GM18507 (cell line): ENCODE measurements at regions not wholly inside any gene's neighbourhood (a gene's known extent, or its start where the extent isn't known, plus 50 kb on each side); places are given as distances from the start of the nearest gene placed in this dataset.

Experiments used
- DNase-seq: peaks from one replicate; pipeline ENCODE4 v3.0.0; 2011; ENCODE audit warnings: low read depth; ENCODE audit not compliant: insufficient read length; ENCODE audit errors: extremely low spot score
- FAIRE-seq: peaks from 2 replicates; lab custom pipeline; 2011; peaks lifted over from hg19 to GRCh38; lab: Jason Lieb, UNC

DNA sequence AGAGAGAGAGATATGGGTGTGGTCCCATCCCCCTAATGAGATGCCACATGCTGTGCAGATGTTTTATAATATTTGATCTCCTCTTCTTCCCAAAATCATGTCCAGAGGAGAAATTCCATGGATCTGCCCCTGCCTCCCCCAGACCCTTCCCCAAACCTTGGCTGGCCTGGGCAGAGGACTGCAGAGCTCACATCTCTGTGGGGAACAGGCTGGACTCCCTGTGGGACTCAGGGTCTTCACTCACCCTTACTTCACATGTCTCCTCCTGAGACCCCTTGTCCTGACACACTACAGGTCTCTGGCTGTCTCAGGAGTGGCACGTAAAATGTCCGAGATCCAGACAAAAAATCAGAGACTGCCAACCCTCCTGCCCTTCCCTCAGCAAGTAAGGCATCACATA is 76.0 kb upstream of the CAPRIN2 start:
- FAIRE-seq: no peak
- DNase-seq: no peak

DNA sequence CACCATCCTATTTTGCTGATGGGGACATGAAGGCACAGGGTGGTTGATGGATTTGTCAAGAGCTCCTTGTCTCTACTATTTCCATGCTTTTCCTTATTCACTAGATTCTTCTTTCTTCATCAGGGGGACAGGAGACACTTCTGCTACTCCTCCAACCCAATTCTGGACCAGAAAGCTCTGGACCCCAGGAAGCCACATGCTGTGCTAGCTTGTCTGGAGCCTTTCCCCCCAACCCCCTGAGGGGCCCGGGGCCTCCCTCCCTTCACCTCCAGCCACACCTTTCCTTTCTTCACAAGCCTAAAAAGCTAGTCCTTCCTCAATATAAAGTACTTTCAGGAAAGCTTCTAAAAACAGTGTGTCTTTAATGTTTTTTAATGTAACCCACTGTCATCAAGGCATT is 75.1 kb upstream of the CAPRIN2 start:
- FAIRE-seq (no peak), DNase-seq (no peak)

DNA sequence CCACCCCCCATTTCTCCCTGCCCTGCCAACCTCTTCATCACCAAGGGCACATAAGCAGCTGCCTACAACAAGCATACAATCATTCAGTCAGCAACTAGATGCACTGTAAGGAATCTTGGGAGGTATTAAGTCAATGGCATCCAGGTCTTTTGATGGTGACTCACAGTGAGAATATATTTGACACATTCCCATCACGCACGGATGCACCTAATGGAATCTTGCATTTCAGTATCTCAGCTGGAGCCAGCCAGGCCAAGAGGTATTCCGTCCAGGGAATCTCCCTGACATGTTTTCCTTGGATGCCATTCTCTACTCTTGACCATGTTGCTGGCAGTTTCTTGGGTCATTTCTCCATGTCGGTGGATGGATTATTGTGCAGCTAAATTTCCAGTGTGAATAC is 73.9 kb upstream of the CAPRIN2 start:
- no peak for DNase-seq
- FAIRE-seq: no peak

DNA sequence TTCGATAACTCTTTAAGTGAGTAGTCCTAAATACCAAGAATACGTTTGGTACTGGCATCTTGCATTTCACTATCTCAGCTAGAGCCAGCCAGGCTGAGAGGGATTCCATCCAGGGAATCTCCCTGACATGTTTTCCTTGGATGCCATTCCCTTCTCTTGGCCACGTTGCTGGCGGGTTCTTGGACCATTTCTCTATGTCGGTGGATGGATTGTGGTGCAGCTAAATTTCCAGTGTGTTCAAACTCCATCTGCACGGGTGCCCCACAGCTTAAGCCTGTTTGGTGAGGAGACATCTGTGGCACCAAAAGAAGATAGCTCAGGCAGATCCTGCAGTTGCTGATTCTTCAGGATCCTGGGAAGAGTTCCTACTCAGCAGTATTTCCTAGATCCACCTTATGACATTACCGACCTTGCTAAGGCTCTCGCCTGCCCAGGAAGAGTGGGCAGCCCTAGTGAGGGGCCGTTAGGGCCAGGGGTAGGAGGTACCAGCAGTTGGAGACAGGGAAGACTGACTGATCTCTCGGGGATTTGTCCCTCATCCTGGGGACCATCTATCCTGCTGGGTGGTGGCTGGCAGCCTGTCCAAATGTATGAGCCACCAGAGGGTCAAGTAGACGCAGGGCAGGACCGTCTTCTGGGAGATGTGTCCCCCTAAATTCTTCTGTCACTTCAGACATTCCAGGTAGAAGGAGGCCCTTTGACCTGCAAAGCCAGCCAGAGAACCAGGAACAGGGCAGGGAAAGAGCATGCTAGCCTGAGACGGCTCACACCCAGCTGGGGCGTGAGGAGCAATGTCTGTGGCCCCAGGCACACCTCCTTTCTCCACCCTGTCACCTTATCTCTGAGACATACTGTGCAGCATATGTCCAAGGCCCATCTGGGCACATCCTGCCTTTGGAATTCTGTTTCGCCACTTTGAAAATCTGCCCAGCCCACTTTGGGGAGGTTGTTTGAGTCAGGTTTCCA is 72.6 kb upstream of the CAPRIN2 start:
- no peak for DNase-seq
- FAIRE-seq: no peak

DNA sequence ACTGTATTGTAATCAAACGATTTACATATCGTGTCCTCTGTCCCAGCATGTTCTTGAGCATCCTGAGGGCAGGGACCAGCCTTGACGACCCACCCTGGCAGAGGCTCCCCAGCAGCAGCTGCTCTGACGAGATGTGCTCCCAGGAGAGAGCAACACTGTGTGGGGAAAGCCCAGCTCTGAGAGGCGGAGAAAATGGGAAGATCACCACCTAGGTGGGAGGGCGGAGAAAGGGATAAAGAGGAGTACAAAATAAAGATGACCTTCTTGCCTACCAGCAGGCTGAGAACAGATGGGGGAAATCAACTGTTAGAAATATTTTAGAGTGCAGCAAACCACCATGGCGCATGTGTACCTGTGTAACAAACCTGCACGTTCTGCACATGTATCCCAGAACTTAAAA is 71.5 kb upstream of the CAPRIN2 start:
- DNase-seq (no peak), FAIRE-seq (no peak)

DNA sequence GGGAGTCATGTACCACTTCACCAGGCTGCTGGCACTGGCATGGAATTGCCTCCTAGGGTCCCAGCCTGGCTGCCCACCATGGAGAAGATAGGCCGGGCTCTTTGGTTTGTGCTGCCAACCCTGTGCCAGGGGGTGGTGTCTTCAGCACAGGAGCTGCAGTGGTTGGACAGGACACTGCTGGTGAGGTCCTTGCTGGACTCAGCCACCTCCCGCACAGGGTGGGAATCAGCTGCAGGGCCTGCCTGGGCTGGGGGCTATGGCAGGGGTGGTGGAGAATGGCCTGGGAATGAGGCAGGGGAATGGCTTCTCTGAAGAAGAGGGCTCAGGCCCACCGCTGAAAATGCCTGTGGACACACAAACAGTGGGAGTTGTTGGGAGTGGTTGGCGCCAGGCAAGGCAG is 70.6 kb upstream of the CAPRIN2 start:
- DNase-seq (no peak), FAIRE-seq (no peak)

DNA sequence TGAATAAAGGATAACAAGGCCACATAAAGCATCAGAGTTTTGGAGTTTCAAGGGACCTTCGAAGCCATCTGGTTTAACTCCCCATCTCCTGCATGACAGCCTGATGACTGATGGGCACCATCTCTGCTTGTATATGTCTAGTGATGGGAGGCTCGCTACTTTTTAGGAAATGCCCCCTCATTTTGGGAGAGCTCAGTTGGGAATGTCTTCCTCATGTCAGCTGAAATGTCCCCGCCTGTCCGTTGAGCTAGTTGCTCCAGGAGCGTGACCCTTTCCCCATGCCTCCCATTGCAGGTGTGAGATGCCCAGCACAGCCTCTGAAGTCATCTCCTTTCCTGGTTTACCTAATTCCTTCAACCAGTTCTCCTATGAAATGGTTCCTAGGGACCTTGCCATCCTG is 69.6 kb upstream of the CAPRIN2 start:
- DNase-seq (no peak), FAIRE-seq (no peak)

DNA sequence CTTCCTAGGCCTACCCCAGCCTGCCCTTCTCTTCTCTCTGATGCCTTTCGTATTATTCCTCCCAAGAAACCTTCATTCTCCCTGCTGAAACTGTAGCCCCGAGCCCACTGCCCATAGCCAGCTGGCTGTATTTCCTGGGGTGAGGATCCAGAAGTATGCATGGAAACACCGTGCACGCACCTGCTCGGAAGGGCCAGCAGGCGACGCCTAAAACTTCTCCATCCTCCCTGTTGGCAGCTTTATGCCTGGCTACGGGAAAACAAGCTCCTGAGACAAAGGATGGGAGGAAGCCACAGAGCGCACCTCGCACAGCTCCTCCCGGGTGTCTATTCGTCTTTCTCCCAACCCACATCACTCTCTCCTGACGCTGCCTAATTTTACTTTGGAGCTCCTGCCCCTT is 69.0 kb upstream of the CAPRIN2 start:
- DNase-seq (no peak), FAIRE-seq (no peak)

DNA sequence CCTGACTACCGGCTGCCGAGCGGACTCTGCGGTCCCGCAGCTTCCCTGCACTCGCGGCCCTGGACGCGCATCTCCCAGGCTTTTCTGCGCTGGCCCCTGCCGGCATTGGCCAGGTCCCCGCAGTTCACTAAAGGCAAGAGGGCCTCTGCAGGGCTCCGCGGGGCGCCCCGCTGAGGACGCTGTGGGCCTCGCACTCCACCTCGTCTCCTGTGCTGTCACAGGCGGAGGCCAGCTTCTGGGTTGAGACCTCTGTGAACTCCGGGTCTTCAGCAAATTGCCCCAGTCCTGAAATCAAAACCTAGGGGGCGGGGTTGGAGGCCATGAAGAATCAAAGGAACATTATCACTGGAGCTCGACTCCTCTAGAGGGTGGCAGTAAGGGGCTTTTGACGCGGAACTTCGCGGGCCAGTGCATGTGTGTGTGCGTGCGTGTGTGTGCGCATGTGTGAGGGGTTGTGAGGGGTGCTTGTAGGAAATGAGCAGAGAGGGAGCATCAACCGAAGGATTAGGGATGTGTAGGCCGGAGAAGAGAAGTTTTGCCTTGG is 68.5 kb upstream of the CAPRIN2 start:
- DNase-seq (no peak), FAIRE-seq (no peak)

DNA sequence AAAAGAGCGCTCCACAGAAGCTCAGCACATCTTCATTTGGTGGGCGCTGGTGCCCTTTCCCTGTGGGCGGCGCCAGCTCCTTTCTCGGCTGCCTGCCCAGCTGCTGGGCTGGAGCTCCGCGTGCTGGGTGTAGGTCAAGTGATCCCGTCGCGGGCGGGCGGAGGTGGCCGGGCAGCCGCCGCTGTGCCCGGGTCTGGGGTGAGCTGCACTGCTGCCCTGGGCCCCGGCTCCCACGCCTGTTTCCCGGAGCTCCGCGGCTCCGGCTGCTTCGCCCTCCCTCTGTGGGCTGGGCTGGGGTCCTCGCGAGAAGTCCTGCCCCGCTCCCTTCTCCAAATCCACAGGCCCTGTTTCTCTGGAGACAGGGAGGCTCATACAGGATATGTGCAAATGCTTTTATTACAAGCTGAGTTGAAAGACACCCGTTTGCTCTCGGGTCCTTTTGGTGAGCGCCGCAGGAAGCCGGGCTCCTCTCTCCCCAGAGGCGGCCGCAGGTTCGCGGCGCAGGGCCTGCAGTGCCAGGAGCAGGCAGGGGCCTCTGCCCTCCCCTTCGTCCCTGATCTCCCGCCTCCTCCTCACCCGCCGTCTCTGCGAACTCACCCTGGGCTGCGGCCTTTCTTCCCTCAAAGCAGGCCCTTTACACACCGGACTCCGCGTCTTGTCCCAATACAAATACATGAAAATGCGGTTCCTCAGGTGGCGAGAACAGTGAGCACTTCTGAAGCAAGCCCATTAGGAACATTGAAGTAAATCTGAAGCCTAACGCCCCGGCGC is 67.8 kb upstream of the CAPRIN2 start:
- FAIRE-seq (no peak), DNase-seq (no peak)

DNA sequence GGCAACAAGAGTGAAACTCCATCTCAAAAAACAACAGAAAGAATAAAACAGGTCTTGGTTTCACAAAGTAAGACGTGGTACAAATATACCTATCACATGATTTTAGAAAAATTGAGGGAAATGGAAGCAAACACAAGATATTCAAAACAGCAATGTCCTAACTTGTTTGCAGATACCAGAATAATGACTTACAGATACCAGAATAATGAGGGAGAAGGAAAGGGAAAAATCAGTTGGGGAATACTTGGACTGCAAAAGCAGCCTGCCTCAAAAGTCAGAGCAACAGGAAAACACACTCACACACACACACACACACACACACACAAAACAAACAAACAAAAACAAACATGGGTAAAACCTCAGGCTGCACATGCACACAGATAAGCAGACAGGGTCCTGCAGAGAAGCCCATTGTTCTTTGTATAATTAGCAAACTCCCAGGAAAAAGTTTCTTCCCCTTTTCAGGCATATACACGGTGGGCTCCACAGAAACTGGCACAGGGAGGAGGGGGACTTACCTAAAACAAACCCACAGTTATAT is 65.7 kb upstream of the CAPRIN2 start:
- FAIRE-seq: no peak

DNA sequence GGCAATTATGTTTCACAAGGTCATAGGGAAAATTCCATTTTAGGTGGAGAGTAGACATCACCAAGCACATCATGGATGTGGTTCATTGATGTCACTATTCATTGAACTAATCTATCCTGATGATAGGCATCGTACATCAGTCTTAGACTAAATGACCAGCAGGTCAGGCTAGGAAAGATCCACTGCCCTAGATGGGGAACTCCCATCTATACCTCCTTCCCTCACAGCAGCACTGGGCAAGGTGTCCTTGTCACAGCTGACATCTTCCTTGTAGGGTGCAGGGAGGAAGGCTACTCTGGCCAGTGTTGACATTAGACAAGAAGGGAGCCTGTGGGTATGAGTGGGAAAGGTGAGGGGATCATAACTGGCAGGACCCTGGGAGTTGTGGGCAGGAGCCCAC is 63.8 kb upstream of the CAPRIN2 start:
- FAIRE-seq: no peak
- DNase-seq: no peak

More for the DNA sequence above, 65.7 kb upstream of the CAPRIN2 start:
- no peak for DNase-seq

DNA sequence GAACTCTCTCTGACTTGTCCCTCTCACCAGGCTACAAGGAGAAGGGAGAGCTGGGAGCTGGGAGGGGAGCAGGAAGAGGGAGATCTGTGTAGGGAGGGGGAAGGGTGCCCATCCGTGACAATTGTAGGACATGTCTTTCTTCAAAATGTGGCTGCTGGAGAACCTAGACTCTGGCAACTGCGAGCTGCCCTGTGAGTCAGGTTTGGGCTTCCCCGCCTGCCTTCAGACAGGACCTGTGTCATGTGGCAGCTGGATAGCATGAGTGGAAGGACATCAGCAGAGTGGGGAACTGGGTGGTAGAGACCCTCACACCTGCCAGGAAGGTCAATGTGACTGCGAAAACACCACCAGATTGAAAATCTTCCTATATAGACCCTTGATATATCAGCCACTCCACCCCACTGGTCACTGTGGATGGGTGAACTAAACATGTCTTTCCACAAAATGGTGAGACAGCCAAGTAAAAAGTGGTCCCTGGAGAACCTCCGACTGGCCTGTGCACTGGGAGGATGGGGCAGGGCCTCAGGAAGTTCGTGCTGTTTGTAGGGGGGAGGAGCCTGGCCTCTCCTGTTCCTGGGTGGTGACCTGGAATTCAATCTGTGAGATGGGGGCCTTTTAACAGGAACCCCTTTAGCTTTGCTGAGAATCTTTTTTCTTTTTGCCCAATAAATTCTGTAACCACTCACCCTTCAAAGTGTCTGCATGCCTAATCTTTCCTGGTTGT is 62.2 kb upstream of the CAPRIN2 start:
- DNase-seq: no peak

DNA sequence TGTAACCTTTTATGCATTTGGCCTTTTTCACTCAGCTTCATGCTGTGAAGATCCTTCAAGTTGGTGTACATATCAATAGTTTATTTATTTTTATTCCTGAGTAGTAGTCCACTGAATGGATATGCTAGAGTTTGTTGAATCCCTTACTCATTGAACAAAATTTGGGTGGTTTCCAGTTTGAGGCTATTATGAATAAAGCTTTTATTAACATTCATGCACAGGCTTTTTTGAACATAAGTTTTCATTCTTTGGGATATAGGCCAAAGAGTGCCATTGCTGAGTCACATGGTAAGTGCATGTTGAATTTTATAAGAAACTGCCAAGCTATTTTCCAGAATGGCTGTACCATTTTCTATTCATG is 59.5 kb upstream of the CAPRIN2 start:
- DNase-seq (no peak), FAIRE-seq (no peak)

More for the DNA sequence above, 62.2 kb upstream of the CAPRIN2 start:
- no peak for FAIRE-seq

DNA sequence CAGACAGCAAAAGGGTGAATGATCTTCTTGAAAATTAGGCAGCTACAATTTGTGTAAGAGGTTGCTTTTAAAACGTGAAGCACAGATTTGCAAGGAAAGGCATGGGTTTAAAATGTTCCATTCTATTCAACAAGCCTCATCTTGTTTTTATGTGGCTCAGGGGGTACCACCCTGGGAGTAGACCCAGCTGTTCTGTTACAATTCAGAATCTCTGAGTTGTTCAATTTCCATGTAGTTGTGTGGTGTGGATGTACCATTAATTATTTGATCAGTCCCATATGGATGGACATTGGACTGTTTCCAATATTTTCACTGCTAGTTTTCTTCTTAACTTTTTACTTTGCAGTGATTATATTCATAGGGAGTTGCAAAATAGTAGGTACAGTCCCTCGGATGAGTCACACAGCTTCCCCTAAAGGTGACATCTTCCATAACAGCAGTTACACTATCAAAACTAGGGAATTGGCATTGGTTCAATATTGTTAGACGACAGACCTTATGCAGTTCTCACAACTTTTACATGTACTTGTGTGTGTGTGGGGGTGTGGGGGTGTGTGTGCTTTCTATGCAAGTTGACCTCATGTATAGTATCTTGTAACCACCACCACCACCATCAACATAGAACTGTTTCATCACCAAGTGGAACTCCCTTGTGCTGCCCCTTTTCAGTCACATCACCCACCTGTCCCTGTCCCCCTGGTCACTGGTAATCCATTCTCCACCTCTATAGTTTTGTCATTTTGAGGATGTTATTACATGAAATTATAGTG is 59.0 kb upstream of the CAPRIN2 start:
- FAIRE-seq (no peak), DNase-seq (no peak)

DNA sequence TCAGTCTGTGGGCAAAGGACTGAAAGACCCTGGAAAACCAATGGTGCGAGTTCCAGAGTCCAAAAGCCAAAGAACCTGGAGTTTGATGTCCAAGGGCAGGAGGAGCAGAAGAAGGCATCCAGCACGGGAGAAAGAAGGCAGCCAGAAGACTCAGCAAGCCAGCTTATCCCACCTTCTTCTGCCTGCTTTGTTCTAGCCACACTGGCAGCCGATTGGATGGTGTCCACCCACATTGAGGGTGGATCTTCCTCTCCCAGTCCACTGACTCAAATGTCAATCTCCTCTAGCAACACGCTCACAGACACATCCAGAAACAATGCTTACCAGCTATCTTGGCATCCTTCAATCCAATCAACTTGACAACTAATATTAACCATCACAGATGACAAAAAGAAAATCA is 57.2 kb upstream of the CAPRIN2 start:
- FAIRE-seq (no peak), DNase-seq (no peak)

DNA sequence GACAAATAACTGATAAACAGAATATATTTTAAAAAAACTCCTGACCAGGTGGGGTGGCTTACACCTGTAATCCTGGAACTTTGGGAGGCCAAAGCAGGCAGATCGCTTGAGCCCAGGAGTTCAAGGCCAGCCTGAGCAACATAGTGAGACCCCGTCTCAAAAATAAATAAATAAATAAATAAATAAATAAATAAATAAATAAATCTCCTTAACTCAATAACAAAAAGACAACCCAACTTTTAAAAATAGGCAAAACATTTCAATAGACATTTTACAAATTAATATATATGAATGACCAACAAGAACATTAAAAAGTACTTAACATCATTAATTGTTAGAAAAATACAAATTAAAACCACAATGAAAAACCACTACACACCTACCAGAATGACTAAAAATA is 56.2 kb upstream of the CAPRIN2 start:
- DNase-seq (no peak), FAIRE-seq (no peak)

DNA sequence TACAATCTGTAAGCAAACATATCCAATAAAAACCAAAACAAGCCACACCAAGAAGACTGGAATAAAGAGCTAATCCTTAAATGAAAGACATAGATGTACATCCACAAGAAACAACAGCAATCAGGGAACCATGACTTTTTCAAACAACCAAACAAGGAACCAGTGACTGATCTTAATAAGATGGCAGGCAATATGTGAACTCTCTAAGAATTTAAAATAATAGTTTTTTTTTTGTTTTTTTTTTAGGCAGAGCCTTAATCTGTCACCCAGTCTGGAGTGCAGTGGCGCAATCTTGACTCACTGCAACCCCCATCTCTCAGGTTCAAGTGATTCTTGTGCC is 52.9 kb upstream of the CAPRIN2 start:
- DNase-seq (no peak), FAIRE-seq (no peak)
